ENCODE measurements at regions not wholly inside any gene's neighbourhood (a gene's known extent, or its start where the extent isn't known, plus 50 kb on each side); places are given as distances from the start of the nearest gene placed in this dataset.

DNA sequence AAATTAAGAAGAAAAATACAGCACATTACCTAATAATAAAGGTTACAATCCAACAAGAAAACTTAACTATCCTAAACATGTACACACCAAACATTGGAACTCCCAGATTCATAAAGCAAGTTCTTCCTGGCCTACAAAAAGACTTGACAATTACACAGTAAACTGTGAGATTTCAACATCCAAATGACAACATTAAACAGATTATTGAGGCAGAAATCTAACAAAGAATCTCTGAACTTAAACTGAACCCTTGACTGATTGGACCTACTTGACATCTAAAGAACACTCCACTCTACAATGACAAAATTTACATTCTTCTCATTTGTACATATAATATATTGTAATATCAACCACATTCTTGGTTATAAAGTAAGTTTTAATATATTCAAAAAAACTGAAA lies 1341.3 kb downstream of the LRFN5 start:
- Mint-ChIP-seq H3K9me3 (ENCODE audit: unreplicated experiment) (no peaks in the 10 kb centered on the region), H3K4me3 (ENCODE audit: unreplicated experiment) (no peak overlapping the region), H3K4me1 (ENCODE audit: low read depth, unreplicated experiment) (no peaks in the 10 kb centered on the region), H3K36me3 (ENCODE audit: insufficient read depth, unreplicated experiment) (no peaks in the 10 kb centered on the region), H3K27ac (ENCODE audit: unreplicated experiment) (no peak overlapping the region), H3K27me3 (ENCODE audit: insufficient read depth, unreplicated experiment) (no peaks in the 10 kb centered on the region)
- H3K27me3 ChIP-seq (replicated peaks; ENCODE audit: control insufficient read depth, insufficient read depth, low read length) = no peaks in the 10 kb centered on the region
- intact Hi-C loops (cut with micrococcal nuclease; ENCODE audit: unreplicated experiment) = no loop called here
- TF ChIP-seq, protein P1, sequence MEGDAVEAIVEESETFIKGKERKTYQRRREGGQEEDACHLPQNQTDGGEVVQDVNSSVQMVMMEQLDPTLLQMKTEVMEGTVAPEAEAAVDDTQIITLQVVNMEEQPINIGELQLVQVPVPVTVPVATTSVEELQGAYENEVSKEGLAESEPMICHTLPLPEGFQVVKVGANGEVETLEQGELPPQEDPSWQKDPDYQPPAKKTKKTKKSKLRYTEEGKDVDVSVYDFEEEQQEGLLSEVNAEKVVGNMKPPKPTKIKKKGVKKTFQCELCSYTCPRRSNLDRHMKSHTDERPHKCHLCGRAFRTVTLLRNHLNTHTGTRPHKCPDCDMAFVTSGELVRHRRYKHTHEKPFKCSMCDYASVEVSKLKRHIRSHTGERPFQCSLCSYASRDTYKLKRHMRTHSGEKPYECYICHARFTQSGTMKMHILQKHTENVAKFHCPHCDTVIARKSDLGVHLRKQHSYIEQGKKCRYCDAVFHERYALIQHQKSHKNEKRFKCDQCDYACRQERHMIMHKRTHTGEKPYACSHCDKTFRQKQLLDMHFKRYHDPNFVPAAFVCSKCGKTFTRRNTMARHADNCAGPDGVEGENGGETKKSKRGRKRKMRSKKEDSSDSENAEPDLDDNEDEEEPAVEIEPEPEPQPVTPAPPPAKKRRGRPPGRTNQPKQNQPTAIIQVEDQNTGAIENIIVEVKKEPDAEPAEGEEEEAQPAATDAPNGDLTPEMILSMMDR (IDR thresholded peaks at IDR 0.05; ENCODE audit: insufficient read depth in 1 of 2, low read depth in 1 of 2, low read length in 1 of 2, severe bottlenecking in 1 of 2, unreplicated experiment in 1 of 2) = no peak
- no TSS peak for BruUV-seq (replicated peaks)
- DNase-seq = no peak
- no peaks in the 10 kb centered on the region for H3K4me1 ChIP-seq
- no peak overlapping the region for H3K4me3 ChIP-seq (ENCODE audit: low read depth, low read length)
- CTCF ChIA-PET = no interaction called here
- no peaks in the 10 kb centered on the region for H3K9me3 ChIP-seq
- H3K36me3 ChIP-seq (ENCODE audit: control insufficient read depth, insufficient read depth, low read length) = no peaks in the 10 kb centered on the region
- POLR2A ChIA-PET = no interaction called here

DNA sequence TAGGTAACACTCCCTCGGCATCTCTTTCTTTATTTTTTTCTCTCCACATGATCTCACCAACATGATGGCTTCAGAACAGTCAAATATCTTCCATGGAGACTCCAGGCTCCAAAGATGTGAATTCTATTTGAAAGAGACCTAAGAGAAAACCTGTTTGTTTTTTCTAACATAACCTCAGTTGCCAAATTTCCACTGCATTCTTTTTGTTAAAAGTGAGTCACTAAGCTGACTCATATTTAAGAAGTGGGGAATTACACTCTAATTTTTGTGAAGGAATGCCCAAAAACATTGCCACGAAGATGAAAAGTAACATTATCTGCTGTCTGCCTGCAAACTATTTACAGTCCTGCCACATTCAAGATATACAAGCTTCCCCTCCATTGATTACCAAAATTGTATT lies 1337.6 kb downstream of the LRFN5 start:
- Mint-ChIP-seq H3K4me1 (ENCODE audit: low read depth, unreplicated experiment) (no peaks in the 10 kb centered on the region), H3K4me3 (ENCODE audit: unreplicated experiment) (no peak overlapping the region), H3K27me3 (ENCODE audit: insufficient read depth, unreplicated experiment) (no peaks in the 10 kb centered on the region), H3K36me3 (ENCODE audit: insufficient read depth, unreplicated experiment) (no peaks in the 10 kb centered on the region), H3K9me3 (ENCODE audit: unreplicated experiment) (no peaks in the 10 kb centered on the region), H3K27ac (ENCODE audit: unreplicated experiment) (no peak overlapping the region)
- Histone ChIP-seq H3K27me3 (replicated peaks; ENCODE audit: control insufficient read depth, insufficient read depth, low read length) (no peaks in the 10 kb centered on the region), H3K4me1 (no peaks in the 10 kb centered on the region), H3K4me3 (ENCODE audit: low read depth, low read length) (no peak overlapping the region), H3K36me3 (ENCODE audit: control insufficient read depth, insufficient read depth, low read length) (no peaks in the 10 kb centered on the region), H3K9me3 (no peaks in the 10 kb centered on the region)
- TF ChIP-seq, protein P1 (IDR thresholded peaks at IDR 0.05; ENCODE audit: insufficient read depth in 1 of 2, low read depth in 1 of 2, low read length in 1 of 2, severe bottlenecking in 1 of 2, unreplicated experiment in 1 of 2) = no peak
- intact Hi-C loops (cut with micrococcal nuclease; ENCODE audit: unreplicated experiment) = no loop called here
- BruUV-seq (replicated peaks) = no TSS peak
- no peak for DNase-seq
- POLR2A ChIA-PET = no interaction called here
- CTCF ChIA-PET = no interaction called here

DNA sequence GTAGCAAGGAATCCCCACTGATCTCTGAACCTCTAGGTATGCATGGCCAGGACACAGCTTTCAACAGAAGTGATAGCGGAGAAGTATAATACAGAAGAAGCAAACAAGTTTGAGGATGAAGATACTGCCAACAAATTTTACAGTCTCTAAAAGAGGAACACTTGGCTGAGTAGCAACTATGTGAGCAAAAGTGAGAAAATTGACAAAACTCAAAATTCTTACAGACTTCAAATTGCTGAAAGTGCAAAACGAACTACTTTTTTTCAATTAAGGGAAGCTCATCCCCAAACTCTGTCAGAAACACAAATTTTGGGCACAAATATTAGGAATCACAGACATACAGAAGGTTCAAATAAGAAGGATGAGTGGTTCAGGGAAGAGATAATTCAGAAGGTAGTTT lies 1324.6 kb downstream of the LRFN5 start:
- DNase-seq = no peak
- Histone ChIP-seq H3K4me3 (ENCODE audit: low read depth, low read length) (no peak overlapping the region), H3K4me1 (no peaks in the 10 kb centered on the region), H3K9me3 (no peaks in the 10 kb centered on the region), H3K36me3 (ENCODE audit: control insufficient read depth, insufficient read depth, low read length) (no peaks in the 10 kb centered on the region), H3K27me3 (replicated peaks; ENCODE audit: control insufficient read depth, insufficient read depth, low read length) (no peaks in the 10 kb centered on the region)
- Mint-ChIP-seq H3K27me3 (ENCODE audit: insufficient read depth, unreplicated experiment) (no peaks in the 10 kb centered on the region), H3K27ac (ENCODE audit: unreplicated experiment) (no peak overlapping the region), H3K4me3 (ENCODE audit: unreplicated experiment) (no peak overlapping the region), H3K4me1 (ENCODE audit: low read depth, unreplicated experiment) (no peaks in the 10 kb centered on the region), H3K36me3 (ENCODE audit: insufficient read depth, unreplicated experiment) (no peaks in the 10 kb centered on the region), H3K9me3 (ENCODE audit: unreplicated experiment) (no peaks in the 10 kb centered on the region)
- no TSS peak for BruUV-seq (replicated peaks)
- ChIA-PET POLR2A (no interaction called here), CTCF (no interaction called here)
- intact Hi-C loops (cut with micrococcal nuclease; ENCODE audit: unreplicated experiment) = no loop called here
- TF ChIP-seq, protein P1 (IDR thresholded peaks at IDR 0.05; ENCODE audit: insufficient read depth in 1 of 2, low read depth in 1 of 2, low read length in 1 of 2, severe bottlenecking in 1 of 2, unreplicated experiment in 1 of 2) = no peak

Measured in Caco-2 (cell line).